ENCODE measurements at regions not wholly inside any gene's neighbourhood (a gene's known extent, or its start where the extent isn't known, plus 50 kb on each side); places are given as distances from the start of the nearest gene placed in this dataset.

GRCh38 chr1:93749487-93749886 lies 67.8 kb upstream of the BCAR3 start:
- no peak overlapping the region for H3K4me3 Mint-ChIP-seq
- intact Hi-C loops (cut with micrococcal nuclease) = no loop called here
- DNase-seq (no peak), ATAC-seq (no peak)
- peaks cover 4% of the 10 kb centered on the region for H3K27me3 Mint-ChIP-seq
- peaks cover 33% of the 10 kb centered on the region for H3K4me1 Mint-ChIP-seq (ENCODE audit: low read depth)
- no peaks in the 10 kb centered on the region for H3K36me3 Mint-ChIP-seq (ENCODE audit: low read depth)
- no peak for TF ChIP-seq CTCF (IDR thresholded peaks at IDR 0.05)
- CTCF ChIA-PET = interaction anchor here (1.2 to 1.6 kb wide), 3 partner anchors 105 to 120 kb away, joined by 3 to 4 read pairs (median 3); no protein-coding TSS in a partner anchor
- POLR2A ChIA-PET = no interaction called here
- H3K27ac Mint-ChIP-seq = no peak overlapping the region
- peaks cover 8% of the 10 kb centered on the region for H3K9me3 Mint-ChIP-seq

GRCh38 chr1:93746021-93746812 lies 64.6 kb upstream of the BCAR3 start:
- H3K9me3 Mint-ChIP-seq = peaks cover 8% of the 10 kb centered on the region
- DNase-seq = no peak

GRCh38 chr1:93744299-93744988 lies 62.8 kb upstream of the BCAR3 start:
- TF ChIP-seq CTCF (IDR thresholded peaks at IDR 0.05) = no peak
- intact Hi-C loops (cut with micrococcal nuclease) = no loop called here
- Mint-ChIP-seq H3K9me3 (peaks cover 8% of the 10 kb centered on the region), H3K27ac (no peak overlapping the region), H3K27me3 (peaks cover 4% of the 10 kb centered on the region), H3K4me3 (no peak overlapping the region), H3K36me3 (ENCODE audit: low read depth) (no peaks in the 10 kb centered on the region), H3K4me1 (ENCODE audit: low read depth) (peaks cover 18% of the 10 kb centered on the region)
- ChIA-PET POLR2A (no interaction called here), CTCF (interaction anchor here (0.9 to 1.8 kb wide), 4 partner anchors 70 to 165 kb away, joined by 3 to 4 read pairs (median 3); partner anchors contain the start of gene GCLM)
- ATAC-seq = peak; percentile 64
- peak; percentile 14 for DNase-seq

More at GRCh38 chr1:93746021-93746812, 64.6 kb upstream of the BCAR3 start:
- ATAC-seq = no peak
- peaks cover 4% of the 10 kb centered on the region for H3K27me3 Mint-ChIP-seq
- H3K4me3 Mint-ChIP-seq = no peak overlapping the region
- TF ChIP-seq CTCF (IDR thresholded peaks at IDR 0.05) = no peak
- POLR2A ChIA-PET = no interaction called here
- H3K27ac Mint-ChIP-seq = no peak overlapping the region
- H3K36me3 Mint-ChIP-seq (ENCODE audit: low read depth) = no peaks in the 10 kb centered on the region
- CTCF ChIA-PET = no interaction called here
- peaks cover 30% of the 10 kb centered on the region for H3K4me1 Mint-ChIP-seq (ENCODE audit: low read depth)
- intact Hi-C loops (cut with micrococcal nuclease) = no loop called here

DNA sequence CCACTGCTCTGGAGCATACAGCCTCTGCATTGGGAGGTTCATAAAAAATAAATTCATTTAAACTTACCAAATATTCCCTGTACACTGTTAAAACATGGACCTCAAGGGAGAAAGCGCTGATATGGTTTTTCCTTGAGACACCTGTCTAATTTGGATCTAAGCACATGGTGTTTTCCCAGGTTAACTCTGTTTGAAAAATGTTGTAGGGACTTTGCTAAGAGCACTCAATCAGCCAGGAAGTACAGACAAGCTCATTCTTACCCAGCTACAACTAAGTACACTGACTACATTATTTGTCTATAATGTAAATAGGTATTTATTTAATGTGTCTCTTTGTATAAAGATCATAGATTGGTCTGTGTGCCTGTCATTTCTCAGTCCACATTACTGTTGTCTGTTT lies 61.8 kb upstream of the BCAR3 start:
- H3K4me3 Mint-ChIP-seq = no peak overlapping the region
- intact Hi-C loops (cut with micrococcal nuclease) = no loop called here
- H3K27ac Mint-ChIP-seq = no peak overlapping the region
- peaks cover 18% of the 10 kb centered on the region for H3K4me1 Mint-ChIP-seq (ENCODE audit: low read depth)
- DNase-seq = no peak
- POLR2A ChIA-PET = no interaction called here
- peaks cover 4% of the 10 kb centered on the region for H3K27me3 Mint-ChIP-seq
- no peak for TF ChIP-seq CTCF (IDR thresholded peaks at IDR 0.05)
- CTCF ChIA-PET = interaction anchor here (1.8 kb wide), 1 partner anchor 71 kb away, joined by 4 read pairs; no protein-coding TSS in a partner anchor
- no peak for ATAC-seq
- no peaks in the 10 kb centered on the region for H3K36me3 Mint-ChIP-seq (ENCODE audit: low read depth)
- H3K9me3 Mint-ChIP-seq = peaks cover 8% of the 10 kb centered on the region

DNA sequence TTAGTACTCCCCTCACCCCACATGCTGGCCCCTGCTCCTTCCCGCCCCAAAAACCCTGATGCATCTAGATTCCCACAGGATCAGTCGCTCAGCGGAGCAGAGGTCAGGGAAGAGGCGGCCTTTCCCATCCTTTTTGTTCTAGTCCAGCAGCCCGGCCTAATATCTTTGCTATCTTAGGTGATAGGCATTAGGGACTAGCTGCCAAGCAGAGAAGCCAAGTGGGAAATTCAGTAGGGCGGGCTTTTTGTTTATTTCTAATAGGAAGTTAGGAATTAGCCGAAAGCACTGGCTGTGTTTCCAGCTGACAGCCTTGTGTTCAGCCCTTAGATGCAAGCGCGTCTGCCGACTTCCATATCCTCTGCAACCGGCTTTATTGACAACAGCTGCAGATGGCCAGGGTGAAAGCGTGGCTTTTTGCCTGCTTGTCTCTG lies 59.0 kb upstream of the BCAR3 start:
- CTCF ChIA-PET = interaction anchor here (1.2 to 1.3 kb wide), 2 partner anchors 47 to 436 kb away, joined by 3 to 4 read pairs; no protein-coding TSS in a partner anchor
- POLR2A ChIA-PET = no interaction called here
- no peak for DNase-seq

More for the DNA sequence above, 59.0 kb upstream of the BCAR3 start:
- H3K9me3 Mint-ChIP-seq = no peaks in the 10 kb centered on the region
- H3K27ac Mint-ChIP-seq = no peak overlapping the region
- H3K4me1 Mint-ChIP-seq (ENCODE audit: low read depth) = peaks cover 13% of the 10 kb centered on the region
- no peak overlapping the region for H3K4me3 Mint-ChIP-seq
- H3K36me3 Mint-ChIP-seq (ENCODE audit: low read depth) = no peaks in the 10 kb centered on the region
- intact Hi-C loops (cut with micrococcal nuclease) = no loop called here
- ATAC-seq = no peak
- H3K27me3 Mint-ChIP-seq = no peaks in the 10 kb centered on the region
- no peak for TF ChIP-seq CTCF (IDR thresholded peaks at IDR 0.05)

Data from activated CD8-positive, alpha-beta T cell treated with anti-CD3 and anti-CD28 coated beads for 36 hours (primary cell).